ENCODE measurements at regions not wholly inside any gene's neighbourhood (a gene's known extent, or its start where the extent isn't known, plus 50 kb on each side); places are given as distances from the start of the nearest gene placed in this dataset.

GRCh38 chr4:72919937-72920336, 149.6 kb downstream of the COX18 start:
- Mint-ChIP-seq H3K36me3 (no peaks in the 10 kb centered on the region), H3K4me3 (no peak overlapping the region)

GRCh38 chr4:72919464-72919863, 150.1 kb downstream of the COX18 start:
- Mint-ChIP-seq H3K9me3 (peaks cover 6% of the 10 kb centered on the region), H3K36me3 (no peaks in the 10 kb centered on the region), H3K27me3 (peaks cover 1% of the 10 kb centered on the region), H3K27ac (no peak overlapping the region), H3K4me1 (no peaks in the 10 kb centered on the region), H3K4me3 (no peak overlapping the region)
- no peak for DNase-seq (ENCODE audit: low spot score in 2 of 2)
- ATAC-seq (ENCODE audit: low read depth), result no peak

More at GRCh38 chr4:72919937-72920336, 149.6 kb downstream of the COX18 start:
- H3K27me3 Mint-ChIP-seq, result peaks cover 1% of the 10 kb centered on the region
- H3K9me3 Mint-ChIP-seq, result peaks cover 6% of the 10 kb centered on the region
- no peak overlapping the region for H3K27ac Mint-ChIP-seq
- H3K4me1 Mint-ChIP-seq, result no peaks in the 10 kb centered on the region
- DNase-seq (ENCODE audit: low spot score in 2 of 2) (no peak), ATAC-seq (ENCODE audit: low read depth) (no peak)

- peaks cover 1% of the 10 kb centered on the region for H3K27me3 Mint-ChIP-seq
- H3K4me3 Mint-ChIP-seq, result no peak overlapping the region
Measured at GRCh38 chr4:72918362-72918761, 151.2 kb downstream of the COX18 start.

GRCh38 chr4:72911316-72911715, 158.2 kb downstream of the COX18 start:
- ATAC-seq (ENCODE audit: low read depth) (no peak), DNase-seq (ENCODE audit: low spot score in 2 of 2) (no peak)
- H3K4me1 Mint-ChIP-seq, result no peaks in the 10 kb centered on the region
- no peak overlapping the region for H3K27ac Mint-ChIP-seq
- peaks cover 4% of the 10 kb centered on the region for H3K27me3 Mint-ChIP-seq
- H3K36me3 Mint-ChIP-seq, result no peaks in the 10 kb centered on the region
- no peaks in the 10 kb centered on the region for H3K9me3 Mint-ChIP-seq
- no peak overlapping the region for H3K4me3 Mint-ChIP-seq

More at GRCh38 chr4:72918362-72918761, 151.2 kb downstream of the COX18 start:
- Mint-ChIP-seq H3K4me1 (no peaks in the 10 kb centered on the region), H3K36me3 (no peaks in the 10 kb centered on the region), H3K9me3 (peaks cover 4% of the 10 kb centered on the region), H3K27ac (no peak overlapping the region)
- DNase-seq (ENCODE audit: low spot score in 2 of 2) (no peak), ATAC-seq (ENCODE audit: low read depth) (no peak)

DNA sequence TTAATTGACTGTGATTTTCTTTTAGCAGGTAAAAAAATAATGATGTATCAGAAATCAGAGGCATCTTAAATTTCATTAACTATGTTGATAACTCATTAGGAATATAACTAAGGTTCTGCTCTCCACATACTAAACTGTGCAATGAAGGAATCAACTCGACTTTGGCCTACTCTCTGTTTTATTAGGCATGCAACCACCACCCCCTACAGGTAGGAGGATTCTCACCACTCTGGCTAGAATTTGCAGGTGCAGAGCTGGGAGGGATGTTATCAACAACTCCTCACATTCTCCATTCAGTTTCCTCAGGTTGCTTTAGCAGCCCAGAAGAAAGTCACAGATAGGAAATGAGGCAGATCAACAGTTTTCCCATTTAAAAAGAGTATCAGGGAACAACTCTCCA, 160.1 kb downstream of the COX18 start:
- DNase-seq (ENCODE audit: low spot score in 2 of 2) (no peak), ATAC-seq (ENCODE audit: low read depth) (no peak)
- H3K4me3 Mint-ChIP-seq, result no peak overlapping the region
- H3K9me3 Mint-ChIP-seq, result no peaks in the 10 kb centered on the region
- H3K27me3 Mint-ChIP-seq, result peaks cover 4% of the 10 kb centered on the region
- H3K27ac Mint-ChIP-seq, result no peak overlapping the region
- no peaks in the 10 kb centered on the region for H3K4me1 Mint-ChIP-seq
- H3K36me3 Mint-ChIP-seq, result no peaks in the 10 kb centered on the region

DNA sequence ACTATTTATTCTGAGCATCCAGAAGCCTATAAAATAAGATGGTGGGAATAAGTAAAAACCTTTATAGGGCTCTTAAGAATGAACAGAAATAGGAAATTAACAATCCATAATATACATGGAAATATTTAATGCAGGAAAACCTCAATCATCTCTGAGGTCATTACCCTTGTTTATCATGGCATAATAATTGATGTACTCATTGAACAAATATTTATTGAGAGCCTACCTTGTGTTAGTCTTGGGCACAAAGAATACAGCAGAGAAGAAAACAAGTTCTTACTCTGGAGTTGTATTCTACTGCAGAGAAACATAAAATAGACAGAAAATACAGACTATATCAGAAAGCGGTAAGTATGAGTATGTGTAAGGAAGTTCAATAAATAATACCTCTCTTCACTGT, 167.2 kb downstream of the COX18 start:
- Mint-ChIP-seq H3K27me3 (no peaks in the 10 kb centered on the region), H3K9me3 (no peaks in the 10 kb centered on the region), H3K27ac (no peak overlapping the region), H3K4me1 (no peaks in the 10 kb centered on the region), H3K4me3 (no peak overlapping the region), H3K36me3 (no peaks in the 10 kb centered on the region)
- no peak for ATAC-seq (ENCODE audit: low read depth)
- no peak for DNase-seq (ENCODE audit: low spot score in 2 of 2)

DNA sequence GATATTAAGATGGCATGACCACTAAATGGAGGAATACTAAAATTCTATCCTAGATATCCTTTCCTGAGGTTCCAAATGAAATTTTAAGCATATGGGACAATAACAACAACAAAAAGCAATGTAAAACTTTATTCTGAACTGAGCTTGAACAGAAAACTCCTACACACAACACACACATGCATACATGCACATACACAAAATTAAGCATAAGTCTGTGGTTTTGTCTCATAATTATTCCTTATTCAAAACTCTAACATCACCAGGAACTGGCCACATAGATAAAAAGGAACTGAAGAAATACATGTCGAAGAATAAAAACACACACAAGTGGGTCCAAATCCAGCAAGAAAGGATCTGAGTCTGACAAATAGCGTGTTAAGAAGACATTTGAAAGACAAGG, 168.0 kb downstream of the COX18 start:
- Mint-ChIP-seq H3K4me1 (no peaks in the 10 kb centered on the region), H3K27ac (no peak overlapping the region), H3K9me3 (peaks cover 1% of the 10 kb centered on the region), H3K4me3 (no peak overlapping the region), H3K27me3 (no peaks in the 10 kb centered on the region), H3K36me3 (no peaks in the 10 kb centered on the region)
- DNase-seq (ENCODE audit: low spot score in 2 of 2) (no peak), ATAC-seq (ENCODE audit: low read depth) (no peak)

DNA sequence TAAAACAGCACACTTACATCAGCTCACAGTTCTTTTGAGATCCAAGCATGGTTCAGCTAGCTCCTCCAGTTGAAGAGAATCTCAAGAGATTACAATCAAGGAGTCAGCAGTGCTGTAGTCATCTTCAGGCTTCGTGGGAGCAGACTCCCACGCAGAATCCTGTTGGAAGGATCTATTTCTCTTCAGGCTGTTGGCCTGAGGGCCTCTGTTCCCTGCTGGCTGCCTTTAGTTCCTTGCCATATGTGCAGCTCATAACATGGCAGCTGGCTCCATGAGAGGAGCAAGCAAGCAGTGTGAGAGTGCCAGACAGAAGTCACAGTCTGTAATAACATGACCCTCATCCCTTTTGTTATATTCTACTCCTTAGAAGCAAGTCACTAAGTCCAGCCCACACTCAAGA, 168.6 kb downstream of the COX18 start:
- no peaks in the 10 kb centered on the region for H3K27me3 Mint-ChIP-seq

DNA sequence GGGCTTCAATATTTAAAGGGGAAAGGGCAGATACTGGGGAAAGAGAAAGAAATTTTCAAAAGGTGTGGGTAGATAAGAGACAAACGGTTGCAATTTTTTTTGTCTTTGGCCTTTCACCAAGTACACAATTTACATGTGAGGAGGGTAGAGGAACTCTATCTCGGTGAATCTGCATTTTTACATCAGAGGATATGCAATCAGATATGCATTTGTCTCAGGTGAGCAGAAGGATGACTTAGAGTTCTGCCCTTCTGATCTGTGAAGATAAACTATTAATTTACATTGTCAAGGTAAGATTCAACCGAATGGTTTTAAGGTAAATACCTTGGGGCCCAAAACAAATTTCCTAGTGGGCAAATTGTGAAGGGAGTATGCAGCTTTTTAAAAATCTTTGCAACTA, 169.9 kb downstream of the COX18 start:
- no peak overlapping the region for H3K4me3 Mint-ChIP-seq
- H3K27me3 Mint-ChIP-seq, result no peaks in the 10 kb centered on the region
- H3K36me3 Mint-ChIP-seq, result no peaks in the 10 kb centered on the region
- DNase-seq (ENCODE audit: low spot score in 2 of 2) (no peak), ATAC-seq (ENCODE audit: low read depth) (no peak)
- no peak overlapping the region for H3K27ac Mint-ChIP-seq
- no peaks in the 10 kb centered on the region for H3K4me1 Mint-ChIP-seq
- H3K9me3 Mint-ChIP-seq, result peaks cover 1% of the 10 kb centered on the region

More for the DNA sequence above, 168.6 kb downstream of the COX18 start:
- H3K4me3 Mint-ChIP-seq, result no peak overlapping the region
- no peak overlapping the region for H3K27ac Mint-ChIP-seq
- H3K36me3 Mint-ChIP-seq, result no peaks in the 10 kb centered on the region
- no peak for ATAC-seq (ENCODE audit: low read depth)
- H3K4me1 Mint-ChIP-seq, result no peaks in the 10 kb centered on the region
- H3K9me3 Mint-ChIP-seq, result peaks cover 1% of the 10 kb centered on the region
- no peak for DNase-seq (ENCODE audit: low spot score in 2 of 2)

DNA sequence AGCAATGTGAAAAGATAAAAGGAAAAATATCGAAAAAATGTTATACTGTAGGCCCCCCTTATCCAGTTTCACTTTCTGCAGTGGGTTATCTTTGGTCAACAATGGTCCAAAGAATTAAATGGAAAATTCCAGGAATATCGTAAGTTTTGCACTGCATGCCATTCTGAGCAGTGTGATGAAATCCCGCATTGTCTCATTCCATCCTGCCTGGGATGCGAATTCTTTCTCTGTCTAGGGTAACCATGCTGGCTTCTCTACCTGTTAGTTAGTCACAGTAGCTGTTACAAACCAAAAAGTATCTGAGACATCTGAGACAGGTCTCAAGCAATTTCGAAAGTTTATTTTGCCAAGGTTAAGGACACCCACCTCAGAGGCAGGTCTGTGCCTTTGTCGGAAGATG, 170.3 kb downstream of the COX18 start:
- Mint-ChIP-seq H3K4me1 (no peaks in the 10 kb centered on the region), H3K9me3 (peaks cover 1% of the 10 kb centered on the region), H3K36me3 (no peaks in the 10 kb centered on the region), H3K4me3 (no peak overlapping the region), H3K27me3 (no peaks in the 10 kb centered on the region), H3K27ac (no peak overlapping the region)
- ATAC-seq (ENCODE audit: low read depth) (no peak), DNase-seq (ENCODE audit: low spot score in 2 of 2) (no peak)

- no peak for ATAC-seq (ENCODE audit: low read depth)
- Mint-ChIP-seq H3K4me1 (no peaks in the 10 kb centered on the region), H3K27me3 (no peaks in the 10 kb centered on the region), H3K36me3 (no peaks in the 10 kb centered on the region), H3K9me3 (peaks cover 1% of the 10 kb centered on the region), H3K27ac (no peak overlapping the region), H3K4me3 (no peak overlapping the region)
- no peak for DNase-seq (ENCODE audit: low spot score in 2 of 2)
Measured at GRCh38 chr4:72896515-72896914, 173.0 kb downstream of the COX18 start.

DNA sequence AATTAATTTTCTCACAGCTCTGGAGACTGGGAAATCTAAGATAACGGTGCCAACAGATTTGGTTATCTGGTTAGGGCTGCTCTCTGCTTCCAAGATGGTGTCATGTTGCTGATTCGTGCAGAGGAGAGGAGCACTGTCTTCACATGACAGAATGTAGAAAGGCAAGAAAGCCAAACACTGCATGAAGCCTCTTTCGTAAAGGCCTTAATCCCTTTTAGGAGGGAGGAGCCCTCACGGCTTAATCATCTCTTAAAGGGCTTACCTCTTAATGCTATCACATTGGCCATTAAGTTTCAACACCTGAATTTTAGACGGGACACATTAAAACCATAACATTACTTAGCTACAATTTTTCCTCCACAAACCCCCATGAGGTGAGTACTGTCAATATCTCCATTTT, 174.1 kb downstream of the COX18 start:
- no peak overlapping the region for H3K4me3 Mint-ChIP-seq
- no peak overlapping the region for H3K27ac Mint-ChIP-seq
- DNase-seq (ENCODE audit: low spot score in 2 of 2), result no peak
- H3K9me3 Mint-ChIP-seq, result peaks cover 1% of the 10 kb centered on the region
- no peaks in the 10 kb centered on the region for H3K36me3 Mint-ChIP-seq
- peaks cover 1% of the 10 kb centered on the region for H3K27me3 Mint-ChIP-seq
- no peak for ATAC-seq (ENCODE audit: low read depth)
- no peaks in the 10 kb centered on the region for H3K4me1 Mint-ChIP-seq

DNA sequence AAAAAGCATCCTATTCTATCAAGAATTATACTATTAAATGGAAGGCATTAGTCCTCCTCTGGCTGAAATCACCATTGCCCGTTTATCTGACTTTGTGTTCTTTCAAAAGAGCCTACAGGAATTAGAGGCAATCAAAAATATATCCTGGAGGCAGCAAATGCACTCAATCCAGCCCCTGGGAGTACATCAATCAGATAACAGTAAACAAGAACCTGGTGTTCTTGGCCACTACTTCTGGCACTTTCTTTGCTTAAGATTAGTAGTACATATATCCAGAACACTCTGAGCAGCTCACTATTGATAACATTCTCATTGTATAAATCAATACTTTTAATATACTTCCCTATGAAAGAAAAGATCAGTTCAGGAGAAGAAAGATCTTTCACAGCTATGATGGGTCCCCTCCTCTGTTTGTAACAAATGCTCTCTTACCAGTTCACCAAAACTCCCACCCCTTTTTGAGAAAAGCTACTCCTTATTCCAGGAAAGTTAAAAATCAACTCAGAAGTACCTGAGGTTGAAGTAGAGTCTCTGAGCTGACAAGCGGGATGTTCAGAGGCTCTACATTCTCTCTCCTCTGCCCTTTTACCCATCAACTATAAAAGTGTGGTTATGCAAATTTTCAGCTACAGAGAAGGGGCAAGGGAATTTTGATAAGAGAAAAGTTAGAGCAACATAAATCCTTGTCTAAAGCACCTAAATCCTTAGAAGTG, 176.0 kb downstream of the COX18 start:
- Mint-ChIP-seq H3K9me3 (peaks cover 1% of the 10 kb centered on the region), H3K27me3 (peaks cover 1% of the 10 kb centered on the region), H3K4me3 (no peak overlapping the region), H3K36me3 (no peaks in the 10 kb centered on the region), H3K27ac (no peak overlapping the region), H3K4me1 (no peaks in the 10 kb centered on the region)
- ATAC-seq (ENCODE audit: low read depth) (no peak), DNase-seq (ENCODE audit: low spot score in 2 of 2) (no peak)

DNA sequence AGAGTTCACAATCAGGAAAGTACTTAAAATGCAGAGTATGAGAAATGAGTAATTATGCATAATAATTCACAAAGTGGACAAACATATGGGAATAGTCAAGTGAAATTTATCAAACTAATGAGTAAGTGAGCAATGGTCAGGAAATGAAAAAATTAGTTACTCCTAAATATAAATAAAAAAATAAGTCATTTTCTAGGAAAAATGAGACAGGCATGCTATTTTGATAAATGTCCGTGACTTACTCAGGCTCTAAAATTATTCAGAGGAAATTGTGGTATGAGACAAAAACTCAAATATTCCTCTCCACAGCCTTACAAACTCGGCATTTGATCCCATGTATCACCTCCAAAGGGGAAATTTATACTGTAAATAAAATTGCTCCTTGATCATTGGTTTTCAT, 181.2 kb downstream of the COX18 start:
- Mint-ChIP-seq H3K27ac (no peak overlapping the region), H3K4me3 (no peak overlapping the region), H3K9me3 (no peaks in the 10 kb centered on the region), H3K36me3 (no peaks in the 10 kb centered on the region), H3K27me3 (peaks cover 1% of the 10 kb centered on the region), H3K4me1 (no peaks in the 10 kb centered on the region)
- DNase-seq (ENCODE audit: low spot score in 2 of 2) (no peak), ATAC-seq (ENCODE audit: low read depth) (no peak)

DNA sequence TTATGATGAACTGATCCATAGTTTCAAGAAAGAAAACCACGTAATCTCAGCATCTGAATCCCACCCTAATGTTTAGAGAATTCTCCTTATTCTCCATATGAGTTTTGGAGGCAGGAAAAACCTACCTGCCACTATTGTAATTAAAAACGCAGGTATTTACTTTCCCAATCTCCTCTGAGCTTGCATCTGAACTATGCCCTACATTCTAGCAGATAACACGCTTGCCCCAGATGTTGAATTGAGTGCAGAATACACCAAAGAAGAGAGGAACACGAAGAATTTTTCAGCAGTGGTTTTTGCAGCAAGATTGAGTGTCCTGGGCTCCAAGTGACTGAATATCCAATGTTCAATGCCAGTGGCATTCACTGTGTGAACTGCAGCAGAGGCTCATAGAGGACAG, 182.4 kb downstream of the COX18 start:
- no peaks in the 10 kb centered on the region for H3K36me3 Mint-ChIP-seq

More for the DNA sequence above, 182.4 kb downstream of the COX18 start:
- Mint-ChIP-seq H3K4me1 (no peaks in the 10 kb centered on the region), H3K4me3 (no peak overlapping the region), H3K27me3 (peaks cover 1% of the 10 kb centered on the region), H3K9me3 (no peaks in the 10 kb centered on the region), H3K27ac (no peak overlapping the region)
- DNase-seq (ENCODE audit: low spot score in 2 of 2) (no peak), ATAC-seq (ENCODE audit: low read depth) (no peak)
